Stimulated activated CD8-positive, alpha-beta memory T cell treated with anti-CD3 and anti-CD28 coated beads, Interleukin-2, amount 100 ng/mL, for 48 hours (primary cell): ENCODE measurements at regions not wholly inside any gene's neighbourhood (a gene's known extent, or its start where the extent isn't known, plus 50 kb on each side); places are given as distances from the start of the nearest gene placed in this dataset.

Experiments
- DNase-seq, 2 donors: peaks; one replicate each; pipeline ENCODE4 v3.0.0-alpha.2; 2020; ENCODE audit warnings: low read depth in 2 of 2

DNA sequence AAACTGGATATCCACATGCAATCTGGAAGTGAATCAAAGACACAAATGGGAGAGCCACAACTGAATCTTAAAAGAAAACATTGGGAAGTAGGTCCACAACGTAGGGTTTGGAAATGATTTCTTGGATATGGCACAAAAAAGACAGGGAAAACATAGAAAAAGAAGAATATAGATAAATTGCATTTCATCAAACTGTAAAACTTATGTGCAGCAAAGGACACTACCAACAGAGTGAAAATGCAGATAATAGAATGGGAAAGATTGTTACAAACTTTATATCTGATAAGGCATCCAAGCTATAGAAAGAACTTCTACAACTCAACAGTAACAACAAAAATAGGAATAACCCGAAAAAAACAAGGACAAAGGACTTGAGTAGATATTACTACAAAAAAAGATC is 89.6 kb downstream of the ZNF280B start:
- DNase-seq: no peak

DNA sequence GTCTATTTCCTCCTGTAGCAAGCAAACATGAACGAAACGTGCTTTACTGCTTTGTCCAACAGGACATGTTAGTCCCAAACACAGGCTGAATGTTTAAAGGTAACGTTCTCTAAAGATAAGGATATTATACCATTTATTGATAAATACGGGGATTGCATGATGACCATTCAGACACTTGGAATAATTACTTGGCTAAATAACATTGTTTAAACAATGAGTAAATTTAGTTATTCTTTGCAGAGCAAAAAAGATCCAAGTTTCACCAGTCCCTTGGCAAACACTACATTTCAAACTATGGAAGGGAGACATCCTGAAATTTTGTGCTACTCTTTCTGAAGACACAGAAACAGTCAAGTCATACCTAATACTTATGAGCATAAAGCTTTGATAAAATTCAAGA is 88.0 kb downstream of the ZNF280B start:
- DNase-seq: no peak

DNA sequence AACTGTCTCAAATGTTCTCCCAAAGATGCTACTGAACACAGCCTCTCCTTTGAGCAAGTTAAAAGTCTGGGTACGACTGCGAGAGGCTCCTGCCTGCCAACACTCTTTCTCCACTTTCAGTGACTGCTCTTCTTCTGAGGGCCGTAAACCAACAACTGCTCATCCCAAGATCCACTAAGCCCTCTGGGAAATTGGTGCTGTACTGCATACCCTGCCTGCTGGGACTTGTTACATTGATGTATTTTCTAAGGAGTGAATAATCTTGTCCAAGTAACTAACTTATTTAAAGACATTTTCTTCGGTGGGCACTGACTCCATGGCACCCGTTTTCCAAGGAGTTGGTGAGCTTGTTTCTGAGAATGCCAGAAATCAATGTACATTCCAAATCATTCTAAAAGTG is 87.2 kb downstream of the ZNF280B start:
- no peak for DNase-seq

- peak; percentile 46 to 67 for DNase-seq
Measured at GRCh38 chr22:22422629-22423112, 85.9 kb downstream of the ZNF280B start.

DNA sequence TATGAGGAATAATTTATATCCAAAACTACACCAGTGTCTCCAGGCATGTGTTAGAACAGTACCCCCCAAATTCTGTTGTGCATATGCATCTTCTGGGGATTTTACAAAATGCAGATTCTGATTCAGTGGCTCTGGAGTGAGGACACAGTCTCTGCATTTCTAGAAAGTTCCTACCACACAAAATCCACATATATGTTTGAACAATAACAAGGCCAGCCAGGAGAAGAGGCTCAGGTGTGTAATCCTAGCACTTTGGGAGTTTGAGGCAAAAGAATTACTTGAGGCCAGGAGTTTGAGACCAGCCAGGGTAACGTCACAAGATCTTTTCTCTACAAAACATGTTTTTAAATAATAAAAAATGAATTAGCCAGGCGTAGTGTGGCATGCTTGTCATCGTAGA is 84.9 kb downstream of the ZNF280B start:
- no peak for DNase-seq

- DNase-seq: no peak
Measured at GRCh38 chr22:22424210-22424800, 84.2 kb downstream of the ZNF280B start.

- DNase-seq: no peak
Measured at GRCh38 chr22:22424956-22425355, 83.6 kb downstream of the ZNF280B start.

DNA sequence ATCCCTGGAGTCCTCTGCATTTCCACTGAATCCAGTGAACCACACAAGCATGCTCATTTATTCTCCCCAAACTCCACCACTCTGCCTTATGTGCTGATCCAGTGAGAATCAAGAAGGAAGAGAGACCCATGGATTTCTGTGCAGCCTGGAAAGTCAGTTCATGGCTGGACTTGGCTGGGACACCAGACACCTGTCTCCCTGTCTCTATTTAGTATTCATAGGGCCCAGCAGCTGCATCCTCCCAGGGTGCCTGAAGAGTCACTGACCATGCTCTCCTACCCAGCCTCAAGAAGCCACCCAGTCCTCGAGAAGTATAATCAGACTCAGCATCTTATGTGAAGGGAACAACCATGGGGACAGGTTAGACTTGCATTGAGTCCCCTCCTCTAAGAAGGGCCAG is 83.2 kb downstream of the ZNF280B start:
- DNase-seq: no peak

DNA sequence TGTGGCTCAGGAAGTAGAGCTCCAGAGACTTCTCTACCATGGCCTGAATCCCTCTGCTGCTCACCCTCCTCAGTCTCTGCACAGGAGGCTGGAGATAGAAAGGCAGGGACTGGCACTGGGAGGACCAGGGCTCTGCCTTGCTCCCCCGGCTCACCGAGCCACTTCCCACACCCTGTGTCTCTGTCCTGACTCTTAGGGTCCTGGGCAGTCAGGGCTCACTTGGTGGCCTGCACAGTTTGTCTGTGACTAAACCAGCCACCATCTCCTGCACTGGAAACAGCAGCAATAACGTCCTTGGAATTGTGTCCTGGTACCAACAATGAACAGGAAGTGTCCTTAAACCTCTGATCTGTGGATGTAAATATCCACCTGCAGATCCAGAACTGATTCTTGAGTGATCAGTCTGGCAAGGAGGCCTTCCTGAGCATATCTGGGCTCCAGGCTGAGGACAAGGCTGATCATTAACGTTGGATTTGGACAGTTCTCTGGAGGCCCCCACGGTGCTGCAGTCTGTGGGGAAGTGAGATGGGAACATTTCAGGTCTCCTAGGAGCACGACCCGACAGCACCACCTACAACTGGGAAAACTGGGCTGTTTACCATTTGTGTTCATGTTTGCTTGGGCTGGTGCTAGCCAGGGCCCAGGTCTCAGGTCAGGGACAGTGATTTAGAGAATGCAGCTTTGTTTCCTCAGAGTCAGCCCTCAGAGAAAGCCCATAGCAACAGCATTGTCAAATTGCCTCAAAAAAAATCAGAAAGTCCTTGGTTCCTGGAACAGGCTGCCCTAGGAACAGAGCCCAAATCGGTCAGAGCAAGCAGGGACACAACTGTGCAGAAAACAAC is 82.5 kb downstream of the ZNF280B start:
- DNase-seq: no peak

DNA sequence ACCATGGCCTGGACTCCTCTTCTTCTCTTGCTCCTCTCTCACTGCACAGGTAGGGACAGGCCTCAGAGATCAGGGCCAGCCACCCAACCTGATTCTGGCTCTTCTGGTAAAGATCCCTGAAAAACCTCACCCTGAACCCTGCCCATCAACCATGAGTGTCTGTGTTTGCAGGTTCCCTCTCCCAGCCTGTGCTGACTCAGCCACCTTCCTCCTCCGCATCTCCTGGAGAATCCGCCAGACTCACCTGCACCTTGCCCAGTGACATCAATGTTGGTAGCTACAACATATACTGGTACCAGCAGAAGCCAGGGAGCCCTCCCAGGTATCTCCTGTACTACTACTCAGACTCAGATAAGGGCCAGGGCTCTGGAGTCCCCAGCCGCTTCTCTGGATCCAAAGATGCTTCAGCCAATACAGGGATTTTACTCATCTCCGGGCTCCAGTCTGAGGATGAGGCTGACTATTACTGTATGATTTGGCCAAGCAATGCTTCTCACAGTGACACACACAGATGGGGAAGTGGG is 80.9 kb downstream of the ZNF280B start:
- no peak for DNase-seq

DNA sequence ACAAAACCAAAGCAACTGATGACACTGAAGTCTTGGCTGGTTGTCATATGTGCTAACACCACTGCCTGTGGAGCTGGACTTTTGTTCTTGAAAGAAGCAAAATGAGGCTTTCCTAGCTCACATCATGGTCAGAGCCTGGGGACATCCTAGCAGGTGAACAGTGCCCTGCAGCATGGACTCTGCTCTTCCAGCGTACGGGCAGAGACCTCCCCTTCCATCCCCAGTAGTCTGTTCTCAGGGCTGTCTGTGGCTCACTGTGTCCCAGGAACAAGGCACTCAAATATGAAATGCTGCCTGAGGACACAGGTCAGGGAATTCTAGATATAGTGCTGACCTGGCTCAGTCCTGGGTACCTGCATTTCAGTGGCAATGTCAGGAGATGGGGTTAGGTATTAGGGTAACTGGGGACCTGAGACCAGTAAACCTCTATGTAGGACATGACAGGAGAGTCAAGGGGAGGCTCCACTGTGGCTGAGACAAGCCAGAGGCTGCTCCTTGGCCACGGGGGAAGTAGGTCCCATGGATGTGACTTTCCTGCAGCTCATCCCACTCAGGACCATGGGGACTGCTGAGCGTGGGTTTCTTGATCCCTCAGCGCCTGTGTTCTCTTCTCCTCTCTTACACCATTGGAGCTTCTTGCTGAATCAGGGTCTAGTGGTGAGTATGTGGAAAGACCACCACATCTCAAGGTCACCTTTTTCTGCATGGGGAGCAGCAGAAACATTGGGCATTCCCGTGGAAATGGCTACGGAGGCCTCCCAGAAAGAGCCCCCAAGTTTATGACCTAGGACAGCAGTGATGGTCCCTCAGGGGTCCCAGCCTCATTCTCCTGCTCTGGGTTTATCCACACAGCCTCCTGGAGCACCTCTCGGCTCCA is 80.1 kb downstream of the ZNF280B start:
- no peak for DNase-seq

DNA sequence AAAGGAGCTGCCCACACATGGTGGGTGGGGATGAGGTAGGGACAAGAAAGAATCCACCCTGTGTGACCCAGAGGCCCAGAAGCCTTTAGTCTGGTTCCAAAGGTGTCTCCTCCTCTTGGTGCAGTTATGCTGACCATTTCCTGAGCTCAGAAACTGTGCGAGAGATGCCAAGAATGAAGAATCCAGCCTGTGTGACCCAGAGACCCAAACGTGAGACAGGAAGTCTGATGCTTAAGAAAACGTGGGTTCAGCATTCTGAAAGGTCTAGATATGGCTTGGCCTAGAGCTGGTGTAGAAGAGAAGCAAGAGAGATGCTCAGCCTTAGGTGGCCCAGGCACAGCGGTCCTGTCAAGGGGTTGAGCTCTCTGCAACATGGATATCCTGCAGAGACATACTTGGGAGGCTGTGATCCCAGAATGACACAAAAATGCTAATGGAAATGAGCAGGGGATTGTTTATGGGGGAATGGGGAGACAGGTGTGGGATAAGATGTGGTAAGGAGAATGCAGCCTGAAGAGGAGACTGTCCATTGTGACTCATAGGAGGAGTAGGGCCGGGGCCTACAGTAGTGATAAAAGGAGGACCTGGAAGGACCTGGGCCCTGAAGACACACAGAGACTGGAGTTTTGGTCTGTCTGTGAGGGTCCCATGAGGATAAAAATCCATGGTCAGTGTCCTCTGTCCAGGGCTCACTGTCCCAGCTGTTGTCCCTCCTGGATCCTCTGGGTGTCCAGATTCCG is 79.0 kb downstream of the ZNF280B start:
- DNase-seq: no peak

GRCh38 chr22:22430111-22430820 is 78.3 kb downstream of the ZNF280B start:
- DNase-seq: no peak

- DNase-seq: peak; percentile 33 to 39
Measured at GRCh38 chr22:22431271-22432220, 77.0 kb downstream of the ZNF280B start.

- DNase-seq: no peak
Measured at GRCh38 chr22:22432479-22432878, 76.1 kb downstream of the ZNF280B start.

DNA sequence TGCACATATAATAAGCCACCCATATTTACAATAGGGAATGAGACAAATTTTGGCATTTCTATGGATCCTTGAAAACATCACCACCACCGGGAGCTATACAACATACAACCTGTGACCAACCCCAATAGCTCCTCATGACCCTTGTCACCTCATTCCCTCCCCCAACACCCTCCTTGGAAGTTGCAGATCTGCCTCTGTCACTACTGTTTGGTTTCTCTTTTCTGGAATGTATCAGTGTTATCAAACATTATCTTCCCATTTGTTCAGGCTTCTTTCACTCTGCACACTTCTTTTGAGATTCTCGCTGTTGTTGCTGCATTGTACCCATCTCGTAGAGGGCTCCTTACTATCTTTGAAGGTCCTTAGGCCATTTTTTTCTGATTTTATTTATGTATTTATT is 75.6 kb downstream of the ZNF280B start:
- no peak for DNase-seq

- DNase-seq: no peak
Measured at GRCh38 chr22:22433770-22434169, 74.8 kb downstream of the ZNF280B start.
